ENCODE measurements at regions not wholly inside any gene's neighbourhood (a gene's known extent, or its start where the extent isn't known, plus 50 kb on each side); places are given as distances from the start of the nearest gene placed in this dataset.

GRCh38 chr3:14280326-14280725 lies 101.7 kb downstream of the LSM3 start:
- H4K8ac ChIP-seq (replicated peaks; ENCODE audit: insufficient read length, low read depth, low read length): no peak overlapping the region
- no peak overlapping the region for H3K56ac ChIP-seq (ENCODE audit: insufficient read length, low read depth, low read length)
- no peaks in the 10 kb centered on the region; the same call in 1 of the 2 replicates for H3K27me3 Mint-ChIP-seq (ENCODE audit: low read depth)
- no peak for DNase-seq
- no peak overlapping the region for H2BK5ac ChIP-seq (ENCODE audit: insufficient read length, low read length)
- no peaks in the 10 kb centered on the region for H3K79me1 ChIP-seq (ENCODE audit: insufficient read depth, low read depth, low read length, poor library complexity, severe bottlenecking)
- TF ChIP-seq CTCF (conservative IDR thresholded peaks at IDR 0.05): no peak
- H4K20me1 ChIP-seq (ENCODE audit: control insufficient read depth, insufficient read depth, insufficient read length): no peaks in the 10 kb centered on the region
- no peak overlapping the region for H3K4me2 ChIP-seq (ENCODE audit: insufficient read depth, insufficient read length, low read length)
- no peak overlapping the region for H3K23ac ChIP-seq (ENCODE audit: insufficient read length, low read depth, low read length)
- no peaks in the 10 kb centered on the region for H3K9me3 ChIP-seq (ENCODE audit: control insufficient read depth, low read depth, low read length)
- no peaks in the 10 kb centered on the region for H3K27me3 ChIP-seq (ENCODE audit: insufficient read depth, low read length)
- no peak overlapping the region for H2AK5ac ChIP-seq (ENCODE audit: insufficient read length, low read length)
- no peaks in the 10 kb centered on the region; the same call in 1 of the 2 replicates for H3K4me1 ChIP-seq (ENCODE audit: insufficient read depth, low read length)
- H3K4me1 Mint-ChIP-seq: peaks cover 58 to 59% of the 10 kb centered on the region in 2 experiments
- H3K79me2 ChIP-seq (ENCODE audit: insufficient read depth, low read length): no peaks in the 10 kb centered on the region
- H2BK12ac ChIP-seq (ENCODE audit: insufficient read length, low read depth, low read length): no peak overlapping the region
- no peak overlapping the region for H3K4ac ChIP-seq (ENCODE audit: low read depth, low read length)
- no peak overlapping the region; a peak in 1 of 7 replicates for H3K27ac Mint-ChIP-seq
- H2BK15ac ChIP-seq (ENCODE audit: low read depth, low read length): no peak overlapping the region
- no peak overlapping the region for H2BK20ac ChIP-seq (ENCODE audit: low read depth, low read length, poor library complexity, severe bottlenecking)
- H3K14ac ChIP-seq (ENCODE audit: insufficient read depth, low read length): no peak overlapping the region
- no peak overlapping the region for H2AFZ ChIP-seq (ENCODE audit: low read length)
- H3T11ph ChIP-seq (ENCODE audit: low read length): no peak overlapping the region
- no peak overlapping the region for H3K9ac ChIP-seq (ENCODE audit: extremely low read depth, insufficient read length, low read length)
- H2BK120ac ChIP-seq (ENCODE audit: low read depth, low read length, poor library complexity, severe bottlenecking): no peak overlapping the region
- H3K36me3 Mint-ChIP-seq (ENCODE audit: insufficient read depth in 1 of 3, low read depth in 3 of 3): no peaks in the 10 kb centered on the region
- no peak overlapping the region for H3K27ac ChIP-seq (ENCODE audit: insufficient read length, low read depth, low read length)
- H4K5ac ChIP-seq (ENCODE audit: insufficient read length, low read depth, low read length): no peak overlapping the region
- H3K4me3 Mint-ChIP-seq: no peak overlapping the region
- H3K23me2 ChIP-seq (ENCODE audit: insufficient read length, low read depth, low read length, poor library complexity, severe bottlenecking): no peaks in the 10 kb centered on the region
- no CpG with 5 or more reads among the region's 2 CpGs for WGBS (ENCODE audit: extremely low coverage, insufficient read length, low lambda C conversion rate)
- H3K9me3 Mint-ChIP-seq: no peaks in the 10 kb centered on the region
- no peak overlapping the region for H4K91ac ChIP-seq (ENCODE audit: insufficient read length, low read depth, low read length)
- H3K18ac ChIP-seq (ENCODE audit: insufficient read length, low read depth, low read length): no peak overlapping the region
